ENCODE measurements at regions not wholly inside any gene's neighbourhood (a gene's known extent, or its start where the extent isn't known, plus 50 kb on each side); places are given as distances from the start of the nearest gene placed in this dataset.

- TF ChIP-seq PAX8 (CRISPR knock-in tag; IDR thresholded peaks at IDR 0.05; ENCODE audit: borderline replicate concordance) (no peak), TRIM24 (CRISPR knock-in tag; IDR thresholded peaks at IDR 0.05) (no peak), CTCF (CRISPR knock-in tag; IDR thresholded peaks at IDR 0.05) (no peak), JUNB (CRISPR knock-in tag; IDR thresholded peaks at IDR 0.05; ENCODE audit: borderline replicate concordance) (no peak), YY1 (IDR thresholded peaks at IDR 0.05; ENCODE audit: insufficient read depth, insufficient replicate concordance, low read depth, low read length) (no peak), EZH2 (conservative IDR thresholded peaks at IDR 0.05; ENCODE audit: low read depth, low read length) (no peak), ZNF124 (CRISPR knock-in tag; IDR thresholded peaks at IDR 0.05) (no peak), MXI1 (IDR thresholded peaks at IDR 0.05; ENCODE audit: borderline replicate concordance, low read depth, low read length) (no peak)
Observed at GRCh38 chr1:25135909-25136308, 96.4 kb downstream of the SYF2 start.

Data from HepG2 (cell line).